SK-N-MC (cell line): ENCODE measurements at regions not wholly inside any gene's neighbourhood (a gene's known extent, or its start where the extent isn't known, plus 50 kb on each side); places are given as distances from the start of the nearest gene placed in this dataset.

Source experiments
- EZH2 ChIP-seq: fragments of 200-600 bp; sonication (generic); IDR thresholded peaks from one replicate; pipeline ENCODE4 v1.6.1; 2017; ENCODE audit warnings: antibody characterized with exemption
- FOXP2 ChIP-seq: optimal IDR thresholded peaks from 2 replicates; pipeline ENCODE3; 2011; ENCODE audit warnings: mild to moderate bottlenecking, moderate library complexity; ENCODE audit not compliant: insufficient read depth; ENCODE audit errors: extremely low read length, control extremely low read depth
- POLR2AphosphoS5 ChIP-seq: IDR thresholded peaks from 2 replicates; pipeline ENCODE4 v1.6.1; 2012; ENCODE audit warnings: mild to moderate bottlenecking, low read depth, low read length, borderline replicate concordance

DNA sequence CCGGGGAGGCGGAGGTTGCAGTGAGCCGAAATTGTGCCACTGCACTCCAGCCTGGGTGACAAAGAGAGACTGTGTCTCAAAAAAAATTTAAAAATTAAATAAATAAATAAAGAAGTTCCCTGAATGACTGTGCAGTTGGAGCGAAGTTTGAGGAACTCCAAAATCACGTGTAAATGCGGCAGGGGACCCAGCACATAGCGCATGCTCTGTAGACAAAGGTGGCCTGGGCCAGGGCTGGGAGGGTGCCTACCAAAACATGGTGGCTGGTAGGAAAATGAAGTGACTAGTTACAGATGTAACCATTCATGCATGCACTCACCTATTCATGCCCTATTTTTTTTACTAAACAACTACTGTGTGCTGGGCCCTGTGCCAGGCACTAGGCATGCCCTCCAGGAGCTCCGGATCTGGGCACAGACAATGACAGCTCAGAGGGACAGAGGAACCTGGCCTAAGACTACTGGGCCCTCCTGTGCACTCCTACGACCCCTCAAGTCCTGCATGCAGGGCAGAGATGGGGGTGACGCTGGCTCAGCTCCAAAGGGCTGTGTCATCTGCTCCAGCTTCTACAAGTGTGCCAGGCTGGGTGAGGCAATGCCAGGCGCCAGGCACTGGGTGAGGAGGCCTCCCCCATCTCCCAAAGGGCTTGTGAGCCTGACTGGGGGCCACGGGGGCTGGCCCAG is 65.3 kb downstream of the RMI2 start:
- no peak for TF ChIP-seq EZH2
- no peak for TF ChIP-seq POLR2AphosphoS5
- TF ChIP-seq FOXP2: peak; percentile 74
